ENCODE measurements at regions not wholly inside any gene's neighbourhood (a gene's known extent, or its start where the extent isn't known, plus 50 kb on each side); places are given as distances from the start of the nearest gene placed in this dataset.

GRCh38 chr9:38257626-38258215 lies 134.8 kb upstream of the ALDH1B1 start:
- DNase-seq (ENCODE audit: low spot score in 2 of 2) (no peak), ATAC-seq (replicated peaks; ENCODE audit: extremely low read depth, poor library complexity, severe bottlenecking) (no peak)
- H3K9me3 Mint-ChIP-seq: no peaks in the 10 kb centered on the region
- H3K4me3 Mint-ChIP-seq: no peak overlapping the region
- H3K27me3 Mint-ChIP-seq: peaks cover 23% of the 10 kb centered on the region
- H3K4me1 Mint-ChIP-seq: no peaks in the 10 kb centered on the region
- no peaks in the 10 kb centered on the region for H3K36me3 Mint-ChIP-seq (ENCODE audit: insufficient read depth)
- H3K27ac Mint-ChIP-seq (ENCODE audit: low read depth): no peak overlapping the region

GRCh38 chr9:38256461-38256860 lies 136.0 kb upstream of the ALDH1B1 start:
- ATAC-seq (replicated peaks; ENCODE audit: extremely low read depth, poor library complexity, severe bottlenecking): no peak
- H3K4me3 Mint-ChIP-seq: no peak overlapping the region
- peaks cover 19% of the 10 kb centered on the region for H3K27me3 Mint-ChIP-seq
- H3K36me3 Mint-ChIP-seq (ENCODE audit: insufficient read depth): no peaks in the 10 kb centered on the region
- H3K4me1 Mint-ChIP-seq: no peaks in the 10 kb centered on the region
- no peak overlapping the region for H3K27ac Mint-ChIP-seq (ENCODE audit: low read depth)
- DNase-seq (ENCODE audit: low spot score in 2 of 2): no peak
- no peaks in the 10 kb centered on the region for H3K9me3 Mint-ChIP-seq

GRCh38 chr9:38255599-38255998 lies 136.9 kb upstream of the ALDH1B1 start:
- H3K27me3 Mint-ChIP-seq: peaks cover 17% of the 10 kb centered on the region
- no peak overlapping the region for H3K4me3 Mint-ChIP-seq
- H3K9me3 Mint-ChIP-seq: no peaks in the 10 kb centered on the region
- ATAC-seq (replicated peaks; ENCODE audit: extremely low read depth, poor library complexity, severe bottlenecking): no peak
- DNase-seq (ENCODE audit: low spot score in 2 of 2): no peak
- H3K36me3 Mint-ChIP-seq (ENCODE audit: insufficient read depth): no peaks in the 10 kb centered on the region
- H3K4me1 Mint-ChIP-seq: no peaks in the 10 kb centered on the region
- no peak overlapping the region for H3K27ac Mint-ChIP-seq (ENCODE audit: low read depth)

GRCh38 chr9:38254756-38255155 lies 137.7 kb upstream of the ALDH1B1 start:
- Mint-ChIP-seq H3K4me3 (no peak overlapping the region), H3K36me3 (ENCODE audit: insufficient read depth) (no peaks in the 10 kb centered on the region)

GRCh38 chr9:38254151-38254550 lies 138.4 kb upstream of the ALDH1B1 start:
- no peak for DNase-seq (ENCODE audit: low spot score in 2 of 2)
- Mint-ChIP-seq H3K4me3 (no peak overlapping the region), H3K4me1 (no peaks in the 10 kb centered on the region), H3K36me3 (ENCODE audit: insufficient read depth) (no peaks in the 10 kb centered on the region), H3K27me3 (peaks cover 3% of the 10 kb centered on the region), H3K9me3 (no peaks in the 10 kb centered on the region), H3K27ac (ENCODE audit: low read depth) (no peak overlapping the region)
- ATAC-seq (replicated peaks; ENCODE audit: extremely low read depth, poor library complexity, severe bottlenecking): no peak

More at GRCh38 chr9:38254756-38255155, 137.7 kb upstream of the ALDH1B1 start:
- Mint-ChIP-seq H3K27ac (ENCODE audit: low read depth) (no peak overlapping the region), H3K27me3 (peaks cover 9% of the 10 kb centered on the region), H3K4me1 (no peaks in the 10 kb centered on the region), H3K9me3 (no peaks in the 10 kb centered on the region)
- ATAC-seq (replicated peaks; ENCODE audit: extremely low read depth, poor library complexity, severe bottlenecking): no peak
- no peak for DNase-seq (ENCODE audit: low spot score in 2 of 2)

GRCh38 chr9:38253200-38253599 lies 139.3 kb upstream of the ALDH1B1 start:
- ATAC-seq (replicated peaks; ENCODE audit: extremely low read depth, poor library complexity, severe bottlenecking) (no peak), DNase-seq (ENCODE audit: low spot score in 2 of 2) (no peak)
- H3K9me3 Mint-ChIP-seq: no peaks in the 10 kb centered on the region
- H3K36me3 Mint-ChIP-seq (ENCODE audit: insufficient read depth): no peaks in the 10 kb centered on the region
- H3K27ac Mint-ChIP-seq (ENCODE audit: low read depth): no peak overlapping the region
- H3K27me3 Mint-ChIP-seq: no peaks in the 10 kb centered on the region
- no peak overlapping the region for H3K4me3 Mint-ChIP-seq
- no peaks in the 10 kb centered on the region for H3K4me1 Mint-ChIP-seq

- H3K4me1 Mint-ChIP-seq: no peaks in the 10 kb centered on the region
- peaks cover 11% of the 10 kb centered on the region for H3K27me3 Mint-ChIP-seq
- ATAC-seq (replicated peaks; ENCODE audit: extremely low read depth, poor library complexity, severe bottlenecking) (no peak), DNase-seq (ENCODE audit: low spot score in 2 of 2) (no peak)
- H3K9me3 Mint-ChIP-seq: no peaks in the 10 kb centered on the region
- H3K36me3 Mint-ChIP-seq (ENCODE audit: insufficient read depth): no peaks in the 10 kb centered on the region
- H3K4me3 Mint-ChIP-seq: no peak overlapping the region
- no peak overlapping the region for H3K27ac Mint-ChIP-seq (ENCODE audit: low read depth)
Measured at GRCh38 chr9:38251036-38251860, 141.3 kb upstream of the ALDH1B1 start.

GRCh38 chr9:38250279-38251035 lies 142.0 kb upstream of the ALDH1B1 start:
- Mint-ChIP-seq H3K36me3 (ENCODE audit: insufficient read depth) (no peaks in the 10 kb centered on the region), H3K27me3 (peaks cover 14% of the 10 kb centered on the region), H3K4me1 (no peaks in the 10 kb centered on the region), H3K27ac (ENCODE audit: low read depth) (no peak overlapping the region), H3K9me3 (no peaks in the 10 kb centered on the region), H3K4me3 (no peak overlapping the region)
- no peak for DNase-seq (ENCODE audit: low spot score in 2 of 2)
- no peak for ATAC-seq (replicated peaks; ENCODE audit: extremely low read depth, poor library complexity, severe bottlenecking)

- no peak overlapping the region for H3K27ac Mint-ChIP-seq (ENCODE audit: low read depth)
Measured at GRCh38 chr9:38249587-38250210, 142.8 kb upstream of the ALDH1B1 start.

GRCh38 chr9:38249049-38249448 lies 143.5 kb upstream of the ALDH1B1 start:
- ATAC-seq (replicated peaks; ENCODE audit: extremely low read depth, poor library complexity, severe bottlenecking): no peak
- Mint-ChIP-seq H3K9me3 (no peaks in the 10 kb centered on the region), H3K36me3 (ENCODE audit: insufficient read depth) (no peaks in the 10 kb centered on the region), H3K27me3 (peaks cover 14% of the 10 kb centered on the region), H3K27ac (ENCODE audit: low read depth) (no peak overlapping the region), H3K4me1 (no peaks in the 10 kb centered on the region), H3K4me3 (no peak overlapping the region)
- DNase-seq (ENCODE audit: low spot score in 2 of 2): no peak

More at GRCh38 chr9:38249587-38250210, 142.8 kb upstream of the ALDH1B1 start:
- no peaks in the 10 kb centered on the region for H3K4me1 Mint-ChIP-seq
- DNase-seq (ENCODE audit: low spot score in 2 of 2) (no peak), ATAC-seq (replicated peaks; ENCODE audit: extremely low read depth, poor library complexity, severe bottlenecking) (no peak)
- H3K27me3 Mint-ChIP-seq: peaks cover 14% of the 10 kb centered on the region
- H3K36me3 Mint-ChIP-seq (ENCODE audit: insufficient read depth): no peaks in the 10 kb centered on the region
- no peaks in the 10 kb centered on the region for H3K9me3 Mint-ChIP-seq
- no peak overlapping the region for H3K4me3 Mint-ChIP-seq

GRCh38 chr9:38246833-38247232 lies 145.7 kb upstream of the ALDH1B1 start:
- Mint-ChIP-seq H3K4me3 (no peak overlapping the region), H3K36me3 (ENCODE audit: insufficient read depth) (no peaks in the 10 kb centered on the region), H3K9me3 (no peaks in the 10 kb centered on the region), H3K4me1 (no peaks in the 10 kb centered on the region), H3K27ac (ENCODE audit: low read depth) (no peak overlapping the region), H3K27me3 (peaks cover 14% of the 10 kb centered on the region)
- ATAC-seq (replicated peaks; ENCODE audit: extremely low read depth, poor library complexity, severe bottlenecking) (no peak), DNase-seq (ENCODE audit: low spot score in 2 of 2) (no peak)

- H3K27me3 Mint-ChIP-seq: peaks cover 14% of the 10 kb centered on the region
- no peak overlapping the region for H3K27ac Mint-ChIP-seq (ENCODE audit: low read depth)
- H3K4me1 Mint-ChIP-seq: no peaks in the 10 kb centered on the region
- H3K4me3 Mint-ChIP-seq: no peak overlapping the region
- no peak for DNase-seq (ENCODE audit: low spot score in 2 of 2)
- no peak for ATAC-seq (replicated peaks; ENCODE audit: extremely low read depth, poor library complexity, severe bottlenecking)
- H3K36me3 Mint-ChIP-seq (ENCODE audit: insufficient read depth): no peaks in the 10 kb centered on the region
- no peaks in the 10 kb centered on the region for H3K9me3 Mint-ChIP-seq
Measured at GRCh38 chr9:38244971-38245370, 147.5 kb upstream of the ALDH1B1 start.
